GM23338 (cell line): ENCODE measurements at regions not wholly inside any gene's neighbourhood (a gene's known extent, or its start where the extent isn't known, plus 50 kb on each side); places are given as distances from the start of the nearest gene placed in this dataset.
A peak's percentile ranks its signal among the peaks of the same experiment; 100 is the strongest.

Experiments
- ATAC-seq: fragments of 200-7000 bp; cut with Tn5 transposase; 3 replicates; pipeline ENCODE4 v1.9.1; 2020
- DNase-seq: peaks from one replicate; pipeline ENCODE4 v3.0.0-alpha.2; 2015; ENCODE audit warnings: low spot score
- H2AFZ ChIP-seq: fragments of 200-600 bp; sonication (generic); 2 replicates; pipeline ENCODE4 v1.8.0; 2016; ENCODE audit warnings: antibody characterized with exemption, mild to moderate bottlenecking, moderate library complexity
- H3F3A ChIP-seq: fragments of 200-600 bp; sonication (generic); replicated peaks from 2 replicates; pipeline ENCODE4 v1.8.0; 2017; ENCODE audit warnings: antibody characterized with exemption, mixed run types, low read depth
- H3K27ac ChIP-seq: fragments of 200-600 bp; sonication (generic); 2 replicates; pipeline ENCODE4 v1.6.1; 2016; ENCODE audit warnings: low read depth
- H3K27me3 ChIP-seq: fragments of 200-600 bp; sonication (generic); 2 replicates; pipeline ENCODE4 v1.8.0; 2016; ENCODE audit warnings: mild to moderate bottlenecking, mixed run types, moderate library complexity; ENCODE audit not compliant: insufficient read depth
- H3K36me3 ChIP-seq: fragments of 200-600 bp; sonication (generic); 2 replicates; pipeline ENCODE4 v1.8.0; 2016; ENCODE audit warnings: mild to moderate bottlenecking; ENCODE audit not compliant: insufficient read depth
- H3K4me1 ChIP-seq: fragments of 200-600 bp; sonication (generic); 2 replicates; pipeline ENCODE4 v1.8.0; 2016; ENCODE audit warnings: mild to moderate bottlenecking, moderate library complexity; ENCODE audit not compliant: insufficient read depth
- H3K4me2 ChIP-seq: fragments of 200-600 bp; sonication (generic); 2 replicates; pipeline ENCODE4 v1.7.1; 2017; ENCODE audit warnings: mixed run types
- H3K4me3 ChIP-seq: fragments of 200-600 bp; sonication (generic); 2 replicates; pipeline ENCODE4 v1.6.1; 2016; ENCODE audit warnings: mixed run types
- H3K79me2 ChIP-seq: fragments of 200-600 bp; sonication (generic); replicated peaks from 2 replicates; pipeline ENCODE4 v1.8.0; 2017; ENCODE audit warnings: mild to moderate bottlenecking; ENCODE audit not compliant: insufficient read depth
- H3K9me2 ChIP-seq: fragments of 200-600 bp; sonication (generic); 2 replicates; pipeline ENCODE4 v1.8.0; 2017; ENCODE audit not compliant: insufficient read depth
- H4K20me1 ChIP-seq: fragments of 200-600 bp; sonication (generic); replicated peaks from 2 replicates; pipeline ENCODE4 v1.8.0; 2017; ENCODE audit warnings: mild to moderate bottlenecking; ENCODE audit not compliant: insufficient read depth
- H3K27ac Mint-ChIP-seq: 2 replicates; pipeline ENCODE4 v1.8.0; 2020; ENCODE audit warnings: inconsistent platforms, mild to moderate bottlenecking, moderate library complexity, mixed read lengths
- H3K27me3 Mint-ChIP-seq: 3 replicates; pipeline ENCODE4 v1.8.0; 2022; ENCODE audit warnings: low read depth, mild to moderate bottlenecking, moderate library complexity, mixed read lengths, inconsistent platforms; ENCODE audit not compliant: insufficient read depth, poor library complexity
- H3K36me3 Mint-ChIP-seq: 3 replicates; pipeline ENCODE4 v1.8.0; 2021; ENCODE audit warnings: low read depth, mild to moderate bottlenecking, inconsistent platforms, moderate library complexity, mixed read lengths
- H3K4me1 Mint-ChIP-seq: 3 replicates; pipeline ENCODE4 v1.8.0; 2020; ENCODE audit warnings: mild to moderate bottlenecking, inconsistent platforms, mixed read lengths
- H3K4me3 Mint-ChIP-seq: 3 replicates; pipeline ENCODE4 v1.8.0; 2021; ENCODE audit warnings: moderate library complexity, mild to moderate bottlenecking, inconsistent platforms, mixed read lengths
- H3K9me3 Mint-ChIP-seq: 3 replicates; pipeline ENCODE4 v1.8.0; 2020; ENCODE audit warnings: moderate library complexity, mild to moderate bottlenecking, inconsistent platforms, mixed read lengths
- CREB1 ChIP-seq: fragments of 250-450 bp; sonication (Bioruptor Pico); IDR thresholded peaks from 2 replicates; pipeline ENCODE4 v1.5.0; 2020; ENCODE audit warnings: low read depth, mild to moderate bottlenecking, moderate library complexity
- CTCF ChIP-seq, 2 experiments: fragments of 200-600 bp in 1 of 2; sonication (generic) in 1 of 2; conservative IDR thresholded peaks; 2 replicates each; pipeline versions ENCODE4 v1.5.1 to v1.6.1; 2016 to 2017; ENCODE audit warnings: antibody characterized with exemption in 2 of 2, low read depth in 2 of 2, mild to moderate bottlenecking in 2 of 2, moderate library complexity in 1 of 2
- ETS1 ChIP-seq: IDR thresholded peaks from 2 replicates; pipeline ENCODE4 v1.6.1; 2016; ENCODE audit warnings: antibody characterized with exemption
- EZH2 ChIP-seq: fragments of 200-600 bp; sonication (generic); IDR thresholded peaks from one replicate; pipeline ENCODE4 v1.8.0; 2017; ENCODE audit warnings: antibody characterized with exemption, mild to moderate bottlenecking, low read depth; ENCODE audit not compliant: unreplicated experiment
- EZH2phosphoT487 ChIP-seq: fragments of 200-600 bp; sonication (generic); IDR thresholded peaks from one replicate; pipeline ENCODE4 v1.8.1; 2018; ENCODE audit warnings: antibody characterized with exemption; ENCODE audit not compliant: unreplicated experiment
- JUNB ChIP-seq: IDR thresholded peaks from one replicate; pipeline ENCODE4 v1.6.1; 2016; ENCODE audit warnings: antibody characterized with exemption; ENCODE audit not compliant: unreplicated experiment
- NANOG ChIP-seq: IDR thresholded peaks from 2 replicates; pipeline ENCODE4 v1.6.1; 2016; ENCODE audit warnings: antibody characterized with exemption, borderline replicate concordance
- POLR2AphosphoS5 ChIP-seq: IDR thresholded peaks from 2 replicates; pipeline ENCODE4 v1.6.1; 2016; ENCODE audit warnings: antibody characterized with exemption, low read depth
- REST ChIP-seq: IDR thresholded peaks from one replicate; pipeline ENCODE4 v1.6.1; 2018; ENCODE audit warnings: antibody characterized with exemption; ENCODE audit not compliant: unreplicated experiment
- STAT1 ChIP-seq: IDR thresholded peaks from one replicate; pipeline ENCODE4 v1.6.1; 2016; ENCODE audit warnings: antibody characterized with exemption; ENCODE audit not compliant: unreplicated experiment
- ZNF114 ChIP-seq: fragments of 250-450 bp; sonication (Bioruptor Pico); IDR thresholded peaks from 2 replicates; pipeline ENCODE4 v1.5.0; 2020; ENCODE audit warnings: mild to moderate bottlenecking, moderate library complexity
- ZNF331 ChIP-seq: fragments of 250-450 bp; sonication (Bioruptor Pico); IDR thresholded peaks from 2 replicates; pipeline ENCODE4 v1.5.0; 2020; ENCODE audit warnings: low read depth, mild to moderate bottlenecking, moderate library complexity
- ZNF462 ChIP-seq: fragments of 250-450 bp; sonication (Bioruptor Pico); IDR thresholded peaks from 2 replicates; pipeline ENCODE4 v1.5.0; 2020; ENCODE audit warnings: mild to moderate bottlenecking, moderate library complexity

- no peaks in the 10 kb centered on the region for H3F3A ChIP-seq
- no peaks in the 10 kb centered on the region for H3K79me2 ChIP-seq
- no peaks in the 10 kb centered on the region for H3K36me3 ChIP-seq
- no peak overlapping the region for H3K4me2 ChIP-seq
- no peaks in the 10 kb centered on the region for H3K4me1 ChIP-seq
- no peak overlapping the region for H3K4me3 Mint-ChIP-seq
- no peaks in the 10 kb centered on the region for H3K27me3 ChIP-seq
- peak; percentile 30; the same call in 2 of the 3 replicates for ATAC-seq
- H3K4me1 Mint-ChIP-seq, result no peaks in the 10 kb centered on the region
- no peak overlapping the region for H3K4me3 ChIP-seq
- H3K27ac Mint-ChIP-seq, result no peak overlapping the region
- peak overlapping the region; percentile 84 for H2AFZ ChIP-seq
- H3K9me2 ChIP-seq, result no peaks in the 10 kb centered on the region
- peaks cover 3% of the 10 kb centered on the region for H3K27me3 Mint-ChIP-seq
- H3K9me3 Mint-ChIP-seq, result no peaks in the 10 kb centered on the region
- DNase-seq, result peak; percentile 13
- H3K27ac ChIP-seq, result no peak overlapping the region
- no peaks in the 10 kb centered on the region for H3K36me3 Mint-ChIP-seq
- no peak for TF ChIP-seq CTCF (conservative IDR thresholded peaks at IDR 0.05; ENCODE audit: low read depth in 2 of 2)
- TF ChIP-seq CREB1 (CRISPR knock-in tag), result no peak
- TF ChIP-seq ZNF114 (CRISPR knock-in tag), result no peak
- no peak for TF ChIP-seq ZNF462
- no peak for TF ChIP-seq STAT1
- no peak for TF ChIP-seq POLR2AphosphoS5
- no peak for TF ChIP-seq ZNF331
- no peak for TF ChIP-seq EZH2
- no peak for TF ChIP-seq EZH2phosphoT487
- TF ChIP-seq NANOG, result no peak
- TF ChIP-seq REST, result no peak
- TF ChIP-seq JUNB, result no peak
- no peak for TF ChIP-seq ETS1
- no peaks in the 10 kb centered on the region for H4K20me1 ChIP-seq
These were observed 147.2 kb downstream of the TSN start for GRCh38 chr2:121902616-121903015.
